Keratinocyte (primary cell): ENCODE measurements at regions not wholly inside any gene's neighbourhood (a gene's known extent, or its start where the extent isn't known, plus 50 kb on each side); places are given as distances from the start of the nearest gene placed in this dataset.

ENCODE experiments used
- DNase-seq: peaks from one replicate; pipeline ENCODE4 v3.0.0-alpha.2; 2011; ENCODE audit warnings: low read depth, missing footprints, low spot score
- FAIRE-seq: peaks from 2 replicates; lab custom pipeline; 2011; peaks lifted over from hg19 to GRCh38; lab: Jason Lieb, UNC
- H2AFZ ChIP-seq: 2 replicates; pipeline ENCODE4 v1.6.0; 2012; ENCODE audit warnings: low read length, control low read depth, inconsistent platforms; ENCODE audit not compliant: control insufficient read depth
- H3K27ac ChIP-seq: 2 replicates; pipeline ENCODE4 v1.5.1; 2011; ENCODE audit warnings: low read length; ENCODE audit not compliant: control insufficient read depth, insufficient read depth
- H3K27me3 ChIP-seq: 3 replicates; pipeline ENCODE4 v1.6.0; 2011; ENCODE audit warnings: low read length; ENCODE audit not compliant: control insufficient read depth, insufficient read depth; ENCODE audit errors: extremely low read depth
- H3K36me3 ChIP-seq, 2 experiments: 2 replicates in 1 of 2; 3 replicates in 1 of 2; pipeline ENCODE4 v1.5.1; 2011; ENCODE audit warnings: low read length in 2 of 2, mild to moderate bottlenecking in 1 of 2; ENCODE audit not compliant: control insufficient read depth in 2 of 2, insufficient read depth in 2 of 2; ENCODE audit errors: extremely low read depth in 1 of 2
- H3K4me1 ChIP-seq: 3 replicates; pipeline ENCODE4 v1.5.1; 2011; ENCODE audit warnings: low read length; ENCODE audit not compliant: control insufficient read depth, insufficient read depth; ENCODE audit errors: extremely low read depth
- H3K4me2 ChIP-seq: 3 replicates; pipeline ENCODE4 v1.6.0; 2011; ENCODE audit warnings: low read depth, low read length; ENCODE audit not compliant: control insufficient read depth, insufficient read depth; ENCODE audit errors: extremely low read depth
- H3K4me3 ChIP-seq, 3 experiments: fragments of 200-600 bp in 1 of 3; sonication (generic) in 1 of 3; 2 replicates in 2 of 3; 3 replicates in 1 of 3; pipeline ENCODE4 v1.5.1; 2011 to 2016; ENCODE audit warnings: low read length in 3 of 3, mild to moderate bottlenecking in 3 of 3, control low read depth in 2 of 3, inconsistent platforms in 1 of 3, low read depth in 1 of 3, mixed read lengths in 1 of 3, mixed run types in 1 of 3, moderate library complexity in 1 of 3; ENCODE audit not compliant: control insufficient read depth in 2 of 3, insufficient read depth in 2 of 3; ENCODE audit errors: extremely low read depth in 1 of 3
- H3K79me2 ChIP-seq: 2 replicates; pipeline ENCODE4 v1.6.0; 2012; ENCODE audit warnings: low read length; ENCODE audit not compliant: control insufficient read depth, insufficient read depth
- H3K9ac ChIP-seq: 3 replicates; pipeline ENCODE4 v1.6.0; 2011; ENCODE audit warnings: low read length; ENCODE audit not compliant: control insufficient read depth, insufficient read depth; ENCODE audit errors: extremely low read depth
- H3K9me1 ChIP-seq: 3 replicates; pipeline ENCODE4 v1.6.0; 2011; ENCODE audit warnings: low read length; ENCODE audit not compliant: control insufficient read depth, insufficient read depth; ENCODE audit errors: extremely low read depth
- H3K9me3 ChIP-seq: 2 replicates; pipeline ENCODE4 v1.5.1; 2012; ENCODE audit warnings: low read depth, low read length; ENCODE audit not compliant: control insufficient read depth
- H4K20me1 ChIP-seq: 3 replicates; pipeline ENCODE4 v1.6.0; 2011; ENCODE audit warnings: low read length; ENCODE audit not compliant: control insufficient read depth, insufficient read depth; ENCODE audit errors: extremely low read depth
- EZH2 ChIP-seq: IDR thresholded peaks from one replicate; pipeline ENCODE4 v1.6.1; 2012; ENCODE audit warnings: inconsistent platforms, mild to moderate bottlenecking, low read length, moderate library complexity
- dilution Hi-C: fragments of 300-500 bp; cut with MboI; formaldehyde crosslinking; loops from one replicate; pipeline ENCODE4 v1.7.0; 2020; ENCODE audit warnings: low sequenced_read_pairs; ENCODE audit not compliant: extremely low pct_ligation_motif_present
- TF ChIP-seq, protein P1 (sequence below), 3 experiments: IDR thresholded peaks in 1 of 3; conservative IDR thresholded peaks in 1 of 3; optimal IDR thresholded peaks in 1 of 3; 2 replicates in 2 of 3; 3 replicates in 1 of 3; pipeline versions ENCODE3 to v1.5.1; 2011; ENCODE audit warnings: low read length in 3 of 3, mild to moderate bottlenecking in 3 of 3, moderate library complexity in 2 of 3, control low read depth in 1 of 3, inconsistent platforms in 1 of 3; ENCODE audit not compliant: insufficient read depth in 2 of 3; ENCODE audit errors: extremely low read depth in 1 of 3

DNA sequence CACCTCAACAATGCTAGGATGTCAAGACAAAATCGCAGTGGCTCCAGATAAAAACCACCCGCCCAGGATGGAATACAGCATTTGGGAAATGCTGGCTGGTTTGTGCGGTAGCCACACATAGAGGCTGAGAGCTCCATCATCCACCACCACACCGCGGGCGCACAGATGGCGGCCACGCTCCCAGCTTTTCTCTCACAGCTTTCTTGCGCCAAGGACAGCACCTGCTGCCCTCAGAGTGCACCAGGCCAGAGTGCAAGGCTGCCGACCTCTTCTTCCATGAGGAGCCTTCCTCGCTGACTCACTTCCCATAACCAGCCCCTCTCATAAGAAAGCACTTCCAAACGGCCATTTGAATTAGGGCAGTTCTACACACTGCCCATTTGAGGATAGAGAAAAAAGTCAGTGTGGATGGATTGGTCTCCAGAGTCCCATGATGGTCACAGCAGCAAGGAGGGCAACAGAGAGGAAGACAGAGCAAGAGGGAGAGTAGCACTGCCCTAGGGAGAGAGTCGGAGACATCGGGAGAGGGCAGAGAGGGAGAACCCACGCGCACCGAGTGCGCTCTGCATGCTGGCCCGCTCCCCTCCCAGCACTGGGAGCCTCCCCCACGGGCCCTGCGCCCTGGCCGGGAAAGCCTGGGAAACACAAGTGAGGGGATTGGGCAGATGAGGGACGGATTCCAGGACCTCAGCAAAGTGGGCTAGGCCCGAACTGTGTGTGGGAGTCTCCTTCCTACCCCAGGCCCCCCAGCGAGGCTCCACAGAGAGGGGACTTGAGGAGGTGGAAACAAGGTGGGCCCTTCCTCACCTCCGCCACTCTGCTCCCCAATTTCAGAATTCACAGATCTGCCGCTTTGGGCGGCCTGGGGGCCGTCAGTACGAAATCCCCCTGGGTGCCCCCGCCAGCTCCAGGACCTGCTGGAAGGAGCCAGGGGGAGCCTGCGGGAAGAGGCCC lies 156.9 kb downstream of the USP12 start:
- Histone ChIP-seq H3K4me1 (peaks cover 4% of the 10 kb centered on the region), H3K4me2 (no peak overlapping the region), H3K9ac (no peak overlapping the region), H2AFZ (no peak overlapping the region), H3K9me1 (no peaks in the 10 kb centered on the region), H3K36me3 (no peaks in the 10 kb centered on the region), H3K27ac (no peak overlapping the region), H3K9me3 (no peaks in the 10 kb centered on the region), H4K20me1 (no peaks in the 10 kb centered on the region), H3K79me2 (no peaks in the 10 kb centered on the region), H3K4me3 (no peak overlapping the region), H3K27me3 (peaks cover 6% of the 10 kb centered on the region)
- TF ChIP-seq, protein P1, sequence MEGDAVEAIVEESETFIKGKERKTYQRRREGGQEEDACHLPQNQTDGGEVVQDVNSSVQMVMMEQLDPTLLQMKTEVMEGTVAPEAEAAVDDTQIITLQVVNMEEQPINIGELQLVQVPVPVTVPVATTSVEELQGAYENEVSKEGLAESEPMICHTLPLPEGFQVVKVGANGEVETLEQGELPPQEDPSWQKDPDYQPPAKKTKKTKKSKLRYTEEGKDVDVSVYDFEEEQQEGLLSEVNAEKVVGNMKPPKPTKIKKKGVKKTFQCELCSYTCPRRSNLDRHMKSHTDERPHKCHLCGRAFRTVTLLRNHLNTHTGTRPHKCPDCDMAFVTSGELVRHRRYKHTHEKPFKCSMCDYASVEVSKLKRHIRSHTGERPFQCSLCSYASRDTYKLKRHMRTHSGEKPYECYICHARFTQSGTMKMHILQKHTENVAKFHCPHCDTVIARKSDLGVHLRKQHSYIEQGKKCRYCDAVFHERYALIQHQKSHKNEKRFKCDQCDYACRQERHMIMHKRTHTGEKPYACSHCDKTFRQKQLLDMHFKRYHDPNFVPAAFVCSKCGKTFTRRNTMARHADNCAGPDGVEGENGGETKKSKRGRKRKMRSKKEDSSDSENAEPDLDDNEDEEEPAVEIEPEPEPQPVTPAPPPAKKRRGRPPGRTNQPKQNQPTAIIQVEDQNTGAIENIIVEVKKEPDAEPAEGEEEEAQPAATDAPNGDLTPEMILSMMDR (optimal IDR thresholded peaks at IDR 0.05 in 1 of 3, IDR thresholded peaks at IDR 0.05 in 1 of 3, conservative IDR thresholded peaks at IDR 0.05 in 1 of 3; ENCODE audit: extremely low read depth in 1 of 3, insufficient read depth in 2 of 3, low read length in 3 of 3), result no peak
- TF ChIP-seq EZH2, result no peak
- DNase-seq (no peak), FAIRE-seq (no peak)
- dilution Hi-C loops, result no loop called here

GRCh38 chr13:27012482-27013197 lies 159.0 kb downstream of the USP12 start:
- H4K20me1 ChIP-seq, result no peaks in the 10 kb centered on the region
- DNase-seq (peak; percentile 9), FAIRE-seq (peak; percentile 63)
- no peaks in the 10 kb centered on the region for H3K9me3 ChIP-seq
- no peak overlapping the region for H3K4me2 ChIP-seq
- no peak for TF ChIP-seq EZH2
- TF ChIP-seq, protein P1 (optimal IDR thresholded peaks at IDR 0.05 in 1 of 3, IDR thresholded peaks at IDR 0.05 in 1 of 3, conservative IDR thresholded peaks at IDR 0.05 in 1 of 3; ENCODE audit: extremely low read depth in 1 of 3, insufficient read depth in 2 of 3, low read length in 3 of 3), result no peak
- H3K79me2 ChIP-seq, result no peaks in the 10 kb centered on the region
- no peak overlapping the region for H2AFZ ChIP-seq
- no peak overlapping the region for H3K9ac ChIP-seq
- no peaks in the 10 kb centered on the region for H3K36me3 ChIP-seq
- H3K9me1 ChIP-seq, result no peaks in the 10 kb centered on the region
- no peak overlapping the region for H3K4me3 ChIP-seq
- dilution Hi-C loops, result no loop called here
- H3K27ac ChIP-seq, result no peak overlapping the region
- peaks cover 4% of the 10 kb centered on the region for H3K4me1 ChIP-seq
- H3K27me3 ChIP-seq, result peaks cover 11% of the 10 kb centered on the region
